HEK293 (cell line): ENCODE measurements at regions not wholly inside any gene's neighbourhood (a gene's known extent, or its start where the extent isn't known, plus 50 kb on each side); places are given as distances from the start of the nearest gene placed in this dataset.

Source experiments
- GFI1B ChIP-seq: fragments of 450-650 bp; formaldehyde crosslinking; IDR thresholded peaks from 2 replicates; pipeline ENCODE4 v1.5.1; 2016; ENCODE audit warnings: missing biosample characterization, missing genetic modification characterization
- KLF16 ChIP-seq: fragments of 450-650 bp; formaldehyde crosslinking; IDR thresholded peaks from 2 replicates; pipeline ENCODE4 v1.5.1; 2017; ENCODE audit warnings: missing biosample characterization, missing genetic modification characterization
- OSR2 ChIP-seq: fragments of 450-650 bp; formaldehyde crosslinking; IDR thresholded peaks from 2 replicates; pipeline ENCODE4 v1.5.1; 2016; ENCODE audit warnings: missing biosample characterization, missing genetic modification characterization
- ZNF274 ChIP-seq, 2 experiments: fragments of 200-500 bp in 1 of 2; fragments of 450-650 bp in 1 of 2; sonication (Bioruptor generic) in 1 of 2; formaldehyde crosslinking in 1 of 2; IDR thresholded peaks; 2 replicates each; pipeline versions ENCODE4 v1.5.1 to v1.6.1; 2014 to 2016; ENCODE audit warnings: borderline replicate concordance in 1 of 2, inconsistent platforms in 1 of 2, low read length in 1 of 2, missing biosample characterization in 1 of 2, missing genetic modification characterization in 1 of 2
- ZNF596 ChIP-seq: fragments of 450-650 bp; IDR thresholded peaks from 2 replicates; pipeline ENCODE4 v1.5.0; 2018; ENCODE audit warnings: missing biosample characterization, mild to moderate bottlenecking, missing genetic modification characterization, moderate library complexity
- ZNF629 ChIP-seq: fragments of 450-650 bp; formaldehyde crosslinking; IDR thresholded peaks from 2 replicates; pipeline ENCODE4 v1.5.1; 2017; ENCODE audit warnings: missing biosample characterization, missing genetic modification characterization
- TF ChIP-seq, protein P1 (sequence below): fragments of 450-650 bp; formaldehyde crosslinking; IDR thresholded peaks from 2 replicates; pipeline ENCODE4 v1.5.1; 2016; ENCODE audit warnings: missing biosample characterization, missing genetic modification characterization

GRCh38 chr6:90870561-90870960, 283.7 kb upstream of the MAP3K7 start:
- no peak for TF ChIP-seq GFI1B (tag by site-specific recombination)
- TF ChIP-seq, protein P1, sequence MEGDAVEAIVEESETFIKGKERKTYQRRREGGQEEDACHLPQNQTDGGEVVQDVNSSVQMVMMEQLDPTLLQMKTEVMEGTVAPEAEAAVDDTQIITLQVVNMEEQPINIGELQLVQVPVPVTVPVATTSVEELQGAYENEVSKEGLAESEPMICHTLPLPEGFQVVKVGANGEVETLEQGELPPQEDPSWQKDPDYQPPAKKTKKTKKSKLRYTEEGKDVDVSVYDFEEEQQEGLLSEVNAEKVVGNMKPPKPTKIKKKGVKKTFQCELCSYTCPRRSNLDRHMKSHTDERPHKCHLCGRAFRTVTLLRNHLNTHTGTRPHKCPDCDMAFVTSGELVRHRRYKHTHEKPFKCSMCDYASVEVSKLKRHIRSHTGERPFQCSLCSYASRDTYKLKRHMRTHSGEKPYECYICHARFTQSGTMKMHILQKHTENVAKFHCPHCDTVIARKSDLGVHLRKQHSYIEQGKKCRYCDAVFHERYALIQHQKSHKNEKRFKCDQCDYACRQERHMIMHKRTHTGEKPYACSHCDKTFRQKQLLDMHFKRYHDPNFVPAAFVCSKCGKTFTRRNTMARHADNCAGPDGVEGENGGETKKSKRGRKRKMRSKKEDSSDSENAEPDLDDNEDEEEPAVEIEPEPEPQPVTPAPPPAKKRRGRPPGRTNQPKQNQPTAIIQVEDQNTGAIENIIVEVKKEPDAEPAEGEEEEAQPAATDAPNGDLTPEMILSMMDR, result no peak
- no peak for TF ChIP-seq KLF16 (tag by site-specific recombination)
- no peak for TF ChIP-seq OSR2 (tag by site-specific recombination)
- TF ChIP-seq ZNF274 (IDR thresholded peaks at IDR 0.05; ENCODE audit: low read length), result no peak
- TF ChIP-seq ZNF274 (tag by site-specific recombination; IDR thresholded peaks at IDR 0.05; ENCODE audit: borderline replicate concordance), result no peak
- TF ChIP-seq ZNF629 (tag by site-specific recombination), result no peak
- TF ChIP-seq ZNF596, result no peak
